ENCODE measurements at regions not wholly inside any gene's neighbourhood (a gene's known extent, or its start where the extent isn't known, plus 50 kb on each side); places are given as distances from the start of the nearest gene placed in this dataset.

DNA sequence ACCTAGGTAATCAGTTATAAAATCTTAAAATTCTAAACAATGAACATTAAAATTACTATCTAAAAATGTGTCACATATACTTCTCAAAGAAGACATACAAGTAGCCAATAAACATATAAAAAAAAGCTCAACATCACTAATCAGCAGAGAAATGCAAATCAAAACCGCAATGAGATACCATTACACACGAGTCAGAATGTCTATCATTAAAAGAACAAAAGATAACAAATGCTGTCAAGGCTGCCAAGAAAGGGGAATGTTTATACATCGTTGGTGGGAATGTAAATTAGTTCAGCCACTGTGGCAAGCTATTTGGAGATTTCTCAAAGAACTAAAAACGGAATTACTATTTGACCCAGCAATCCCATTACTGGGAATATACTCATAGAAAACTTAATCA, 310.3 kb upstream of the EDNRB start:
- H3K36me3 ChIP-seq (replicated peaks in 1 of 2; ENCODE audit: control insufficient read depth in 1 of 2, insufficient read depth in 2 of 2, low read length in 2 of 2): no peaks in the 10 kb centered on the region
- no peak overlapping the region for H3K27ac ChIP-seq (ENCODE audit: extremely low read length, insufficient read depth, low read length)
- H3K27me3 ChIP-seq (ENCODE audit: control insufficient read depth in 1 of 2, insufficient read depth in 2 of 2, low read length in 2 of 2): no peaks in the 10 kb centered on the region; a peak in 1 of 5 replicates
- no peak overlapping the region for H3K9ac ChIP-seq (ENCODE audit: insufficient read depth, low read depth, low read length)
- H2AFZ ChIP-seq (ENCODE audit: low read length): no peak overlapping the region
- in situ Hi-C loops (cut with HindIII; ENCODE audit: extremely low pct_ligation_motif_present, low pct_unique_long_range_greater_than_20kb) (no loop called here), intact Hi-C loops (cut with micrococcal nuclease; ENCODE audit: unreplicated experiment) (no loop called here)
- no peak overlapping the region for H3K4me2 ChIP-seq (ENCODE audit: low read depth, low read length)
- ChIA-PET CTCF (ENCODE audit: low intra/inter-chr PET ratio, low total read pairs) (no interaction called here), POLR2A (no interaction called here)
- ATAC-seq (no peak), DNase-seq (ENCODE audit: low spot score) (no peak), FAIRE-seq (no peak)
- TF ChIP-seq GMEB2 (CRISPR knock-in tag; IDR thresholded peaks at IDR 0.05; ENCODE audit: low read depth) (no peak), ATF7 (IDR thresholded peaks at IDR 0.05) (no peak), ATF7 (CRISPR knock-in tag; IDR thresholded peaks at IDR 0.05) (no peak), MTA3 (CRISPR knock-in tag; IDR thresholded peaks at IDR 0.05) (no peak), ZNF768 (CRISPR knock-in tag; IDR thresholded peaks at IDR 0.05) (no peak), PTBP1 (IDR thresholded peaks at IDR 0.05; ENCODE audit: low read depth, low read length, poor library complexity, severe bottlenecking) (no peak), RBM39 (IDR thresholded peaks at IDR 0.05; ENCODE audit: low read depth, low read length, poor library complexity, severe bottlenecking) (no peak), ZFP37 (CRISPR knock-in tag; IDR thresholded peaks at IDR 0.05; ENCODE audit: borderline replicate concordance) (no peak), TBX2 (CRISPR knock-in tag; IDR thresholded peaks at IDR 0.05; ENCODE audit: borderline replicate concordance) (no peak), THAP7 (CRISPR knock-in tag; IDR thresholded peaks at IDR 0.05) (no peak)
- TF ChIP-seq, protein P1, sequence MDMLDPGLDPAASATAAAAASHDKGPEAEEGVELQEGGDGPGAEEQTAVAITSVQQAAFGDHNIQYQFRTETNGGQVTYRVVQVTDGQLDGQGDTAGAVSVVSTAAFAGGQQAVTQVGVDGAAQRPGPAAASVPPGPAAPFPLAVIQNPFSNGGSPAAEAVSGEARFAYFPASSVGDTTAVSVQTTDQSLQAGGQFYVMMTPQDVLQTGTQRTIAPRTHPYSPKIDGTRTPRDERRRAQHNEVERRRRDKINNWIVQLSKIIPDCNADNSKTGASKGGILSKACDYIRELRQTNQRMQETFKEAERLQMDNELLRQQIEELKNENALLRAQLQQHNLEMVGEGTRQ (IDR thresholded peaks at IDR 0.05; ENCODE audit: low read depth, low read length): no peak
- TF ChIP-seq, protein P1 (CRISPR knock-in tag; IDR thresholded peaks at IDR 0.05; ENCODE audit: borderline replicate concordance): no peak
- H3K79me2 ChIP-seq (ENCODE audit: insufficient read depth, low read length): no peaks in the 10 kb centered on the region
- H3K9me3 ChIP-seq (ENCODE audit: low read length): no peaks in the 10 kb centered on the region
- no TSS peak for BruUV-seq (replicated peaks)
- no peak overlapping the region for H3K4me3 ChIP-seq (replicated peaks in 1 of 3; ENCODE audit: insufficient read depth in 1 of 3, low read depth in 2 of 3, low read length in 3 of 3)
- WGBS (ENCODE audit: low lambda C conversion rate): 2% methylated on average over 4 of the region's 4 CpGs
- H3K4me1 ChIP-seq (ENCODE audit: insufficient read depth, low read length): no peaks in the 10 kb centered on the region
- H4K20me1 ChIP-seq (ENCODE audit: insufficient read depth, low read length): no peaks in the 10 kb centered on the region

Measured in HepG2 (cell line).